Vagina (tissue), 2 donors: ENCODE measurements at regions not wholly inside any gene's neighbourhood (a gene's known extent, or its start where the extent isn't known, plus 50 kb on each side); places are given as distances from the start of the nearest gene placed in this dataset.

Experiments
- DNase-seq, 2 donors: peaks; one replicate each; pipeline ENCODE4 v3.0.0-alpha.2; 2017; ENCODE audit errors: extremely low spot score in 2 of 2
- H3K27ac ChIP-seq: fragments of 200-600 bp; sonication (generic); one replicate; pipeline ENCODE4 v1.5.1; 2019
- H3K27me3 ChIP-seq: fragments of 200-600 bp; sonication (generic); one replicate; pipeline ENCODE4 v1.5.1; 2019
- H3K36me3 ChIP-seq, 2 donors: fragments of 200-600 bp; sonication (generic); one replicate each; pipeline ENCODE4 v1.5.1; 2017 to 2019
- H3K4me1 ChIP-seq: fragments of 200-600 bp; sonication (generic); one replicate; pipeline ENCODE4 v1.5.1; 2019
- H3K4me3 ChIP-seq, 2 donors: fragments of 200-600 bp; sonication (generic); 1 replicate in 1 of 2; 2 replicates in 1 of 2; pipeline ENCODE4 v1.5.1; 2016 to 2019
- H3K9me3 ChIP-seq: fragments of 200-600 bp; sonication (generic); one replicate; pipeline ENCODE4 v1.5.1; 2019
- CTCF ChIP-seq, 3 experiments: fragments of 450-650 bp in 2 of 3; fragments of 200-600 bp in 1 of 3; sonication (generic) in 1 of 3; IDR thresholded peaks; one replicate each; pipeline ENCODE4 v1.5.1; 2017 to 2019; ENCODE audit warnings: antibody characterized with exemption in 3 of 3, mild to moderate bottlenecking in 2 of 3, moderate library complexity in 2 of 3
- POLR2A ChIP-seq, 2 donors: fragments of 450-650 bp; IDR thresholded peaks; one replicate each; pipeline ENCODE4 v1.6.1; 2017; ENCODE audit warnings: antibody characterized with exemption in 2 of 2, mild to moderate bottlenecking in 2 of 2, moderate library complexity in 2 of 2
- POLR2AphosphoS5 ChIP-seq, 2 donors: sonication (generic); formaldehyde crosslinking; IDR thresholded peaks; one replicate each; pipeline ENCODE4 v1.9.0; 2017; ENCODE audit warnings: antibody characterized with exemption in 2 of 2, mild to moderate bottlenecking in 2 of 2, low read depth in 1 of 2; ENCODE audit not compliant: insufficient read depth in 1 of 2
- intact Hi-C: fragments of 100-400 bp; cut with DNase I; formaldehyde crosslinking; loops from one replicate; pipeline ENCODE4 v1.15.1; 2023

- Histone ChIP-seq H3K27me3 (no peaks in the 10 kb centered on the region), H3K36me3 (no peaks in the 10 kb centered on the region), H3K9me3 (no peaks in the 10 kb centered on the region), H3K4me1 (no peaks in the 10 kb centered on the region), H3K27ac (no peak overlapping the region), H3K4me3 (no peak overlapping the region)
- intact Hi-C loops, result no loop called here
- TF ChIP-seq POLR2A (IDR thresholded peaks at IDR 0.05) (no peak), POLR2AphosphoS5 (IDR thresholded peaks at IDR 0.05; ENCODE audit: insufficient read depth in 1 of 2, low read depth in 1 of 2) (no peak), CTCF (IDR thresholded peaks at IDR 0.05) (no peak)
- DNase-seq, result no peak
Observed at GRCh38 chr1:81466961-81467360, 333.8 kb upstream of the ADGRL2 start.

GRCh38 chr1:81463936-81464837, 336.5 kb upstream of the ADGRL2 start:
- H3K27me3 ChIP-seq, result no peaks in the 10 kb centered on the region
- intact Hi-C loops, result no loop called here
- no peak overlapping the region for H3K27ac ChIP-seq
- no peaks in the 10 kb centered on the region for H3K4me1 ChIP-seq
- DNase-seq, result no peak
- no peak for TF ChIP-seq POLR2AphosphoS5 (IDR thresholded peaks at IDR 0.05; ENCODE audit: insufficient read depth in 1 of 2, low read depth in 1 of 2)
- no peak for TF ChIP-seq CTCF (IDR thresholded peaks at IDR 0.05)
- no peak for TF ChIP-seq POLR2A (IDR thresholded peaks at IDR 0.05)
- H3K4me3 ChIP-seq, result no peak overlapping the region
- no peaks in the 10 kb centered on the region for H3K9me3 ChIP-seq
- no peaks in the 10 kb centered on the region for H3K36me3 ChIP-seq

- Histone ChIP-seq H3K4me3 (no peak overlapping the region), H3K27ac (no peak overlapping the region), H3K9me3 (no peaks in the 10 kb centered on the region), H3K27me3 (no peaks in the 10 kb centered on the region), H3K36me3 (no peaks in the 10 kb centered on the region), H3K4me1 (no peaks in the 10 kb centered on the region)
- DNase-seq, result no peak
- intact Hi-C loops, result no loop called here
- TF ChIP-seq POLR2AphosphoS5 (IDR thresholded peaks at IDR 0.05; ENCODE audit: insufficient read depth in 1 of 2, low read depth in 1 of 2) (no peak), CTCF (IDR thresholded peaks at IDR 0.05) (no peak), POLR2A (IDR thresholded peaks at IDR 0.05) (no peak)
Observed at GRCh38 chr1:81459043-81459442, 341.7 kb upstream of the ADGRL2 start.

- intact Hi-C loops, result no loop called here
- Histone ChIP-seq H3K36me3 (no peaks in the 10 kb centered on the region), H3K4me3 (no peak overlapping the region), H3K9me3 (no peaks in the 10 kb centered on the region), H3K27me3 (no peaks in the 10 kb centered on the region), H3K4me1 (no peaks in the 10 kb centered on the region), H3K27ac (no peak overlapping the region)
- no peak for DNase-seq
- TF ChIP-seq POLR2A (IDR thresholded peaks at IDR 0.05) (no peak), POLR2AphosphoS5 (IDR thresholded peaks at IDR 0.05; ENCODE audit: insufficient read depth in 1 of 2, low read depth in 1 of 2) (no peak), CTCF (IDR thresholded peaks at IDR 0.05) (no peak)
Observed at GRCh38 chr1:81458186-81458585, 342.5 kb upstream of the ADGRL2 start.

- DNase-seq, result no peak
- Histone ChIP-seq H3K27ac (no peak overlapping the region), H3K4me1 (no peaks in the 10 kb centered on the region), H3K36me3 (no peaks in the 10 kb centered on the region), H3K9me3 (no peaks in the 10 kb centered on the region), H3K4me3 (no peak overlapping the region), H3K27me3 (no peaks in the 10 kb centered on the region)
- no peak for TF ChIP-seq CTCF (IDR thresholded peaks at IDR 0.05)
- TF ChIP-seq POLR2AphosphoS5 (IDR thresholded peaks at IDR 0.05; ENCODE audit: insufficient read depth in 1 of 2, low read depth in 1 of 2), result no peak
- no peak for TF ChIP-seq POLR2A (IDR thresholded peaks at IDR 0.05)
- intact Hi-C loops, result no loop called here
Observed at GRCh38 chr1:81455481-81455880, 345.3 kb upstream of the ADGRL2 start.
